ACC112 (cell line): ENCODE measurements at regions not wholly inside any gene's neighbourhood (a gene's known extent, or its start where the extent isn't known, plus 50 kb on each side); places are given as distances from the start of the nearest gene placed in this dataset.
"Not testable (repeated sequence)": the region's sequence is repeated elsewhere in the genome, so short reads cannot be mapped to it uniquely, and the experiment has no call there.

Experiments used
- H2AFZ ChIP-seq: fragments of 200-600 bp; sonication (generic); one replicate; pipeline ENCODE4 v1.6.0; 2017; ENCODE audit warnings: antibody characterized with exemption, low read length; ENCODE audit not compliant: unreplicated experiment
- H3K27ac ChIP-seq: fragments of 200-600 bp; sonication (generic); 2 replicates; pipeline ENCODE4 v1.5.1; 2014; ENCODE audit warnings: low read depth, mild to moderate bottlenecking, antibody characterized with exemption, low read length, moderate library complexity
- H3K27me3 ChIP-seq: fragments of 200-600 bp; sonication (generic); 2 replicates; pipeline ENCODE4 v1.6.1; 2014; ENCODE audit warnings: mild to moderate bottlenecking, antibody characterized with exemption, low read length, moderate library complexity, mixed read lengths; ENCODE audit not compliant: insufficient read depth
- H3K36me3 ChIP-seq: fragments of 200-600 bp; sonication (generic); 2 replicates; pipeline ENCODE4 v1.6.1; 2016; ENCODE audit warnings: mild to moderate bottlenecking, antibody characterized with exemption, low read length, moderate library complexity, mixed read lengths; ENCODE audit not compliant: insufficient read depth
- H3K4me1 ChIP-seq: fragments of 200-600 bp; sonication (generic); one replicate; pipeline ENCODE4 v1.6.1; 2016; ENCODE audit warnings: low read length, mixed read lengths; ENCODE audit not compliant: insufficient read depth, unreplicated experiment, control insufficient read depth
- H3K4me3 ChIP-seq: fragments of 200-600 bp; sonication (generic); 2 replicates; pipeline ENCODE4 v1.5.1; 2014; ENCODE audit warnings: mild to moderate bottlenecking, low read depth, low read length
- H3K79me2 ChIP-seq: fragments of 200-600 bp; sonication (generic); one replicate; pipeline ENCODE4 v1.6.0; 2016; ENCODE audit warnings: low read length; ENCODE audit not compliant: control insufficient read depth, unreplicated experiment, insufficient read depth

- H3K79me2 ChIP-seq = not testable (repeated sequence)
Observed at GRCh38 chr3:195970873-195971272, 62.5 kb upstream of the TNK2 start.

GRCh38 chr3:195969838-195970776, 61.8 kb upstream of the TNK2 start:
- H3K4me1 ChIP-seq, H3K27me3 ChIP-seq, H2AFZ ChIP-seq, H3K27ac ChIP-seq, H3K4me3 ChIP-seq, H3K79me2 ChIP-seq: not testable (repeated sequence)
- H3K36me3 ChIP-seq = peaks cover 15% of the 10 kb centered on the region

More at GRCh38 chr3:195970873-195971272, 62.5 kb upstream of the TNK2 start:
- peaks cover 17% of the 10 kb centered on the region for H3K36me3 ChIP-seq
- H3K27me3 ChIP-seq, H3K27ac ChIP-seq, H2AFZ ChIP-seq, H3K4me1 ChIP-seq, H3K4me3 ChIP-seq: not testable (repeated sequence)

- H3K36me3 ChIP-seq = peaks cover 15% of the 10 kb centered on the region
- not testable (repeated sequence) for H3K4me1 ChIP-seq, H3K4me3 ChIP-seq, H3K79me2 ChIP-seq, H2AFZ ChIP-seq, H3K27ac ChIP-seq, H3K27me3 ChIP-seq
Observed at GRCh38 chr3:195969341-195969740, 61.0 kb upstream of the TNK2 start.

GRCh38 chr3:195968104-195968503, 59.8 kb upstream of the TNK2 start:
- not testable (repeated sequence) for H3K4me3 ChIP-seq, H2AFZ ChIP-seq, H3K79me2 ChIP-seq, H3K27ac ChIP-seq, H3K27me3 ChIP-seq, H3K4me1 ChIP-seq
- peaks cover 15% of the 10 kb centered on the region for H3K36me3 ChIP-seq

- peaks cover 19% of the 10 kb centered on the region for H3K36me3 ChIP-seq
- not testable (repeated sequence) for H3K4me1 ChIP-seq, H2AFZ ChIP-seq, H3K27me3 ChIP-seq, H3K27ac ChIP-seq, H3K4me3 ChIP-seq, H3K79me2 ChIP-seq
Observed at GRCh38 chr3:195967387-195967720, 59.0 kb upstream of the TNK2 start.

GRCh38 chr3:195966563-195967386, 58.4 kb upstream of the TNK2 start:
- H3K27ac ChIP-seq, H3K4me3 ChIP-seq, H3K4me1 ChIP-seq, H2AFZ ChIP-seq, H3K79me2 ChIP-seq, H3K27me3 ChIP-seq: not testable (repeated sequence)
- peaks cover 20% of the 10 kb centered on the region for H3K36me3 ChIP-seq

GRCh38 chr3:195965217-195965616, 56.9 kb upstream of the TNK2 start:
- not testable (repeated sequence) for H2AFZ ChIP-seq, H3K79me2 ChIP-seq, H3K4me1 ChIP-seq, H3K27me3 ChIP-seq, H3K4me3 ChIP-seq, H3K36me3 ChIP-seq, H3K27ac ChIP-seq

- H3K27ac ChIP-seq, H3K36me3 ChIP-seq, H3K4me1 ChIP-seq, H3K27me3 ChIP-seq, H3K79me2 ChIP-seq, H2AFZ ChIP-seq, H3K4me3 ChIP-seq: not testable (repeated sequence)
Observed at GRCh38 chr3:195964318-195965107, 56.2 kb upstream of the TNK2 start.

GRCh38 chr3:195962222-195962621, 53.9 kb upstream of the TNK2 start:
- H3K79me2 ChIP-seq, H3K4me1 ChIP-seq, H3K4me3 ChIP-seq, H2AFZ ChIP-seq, H3K27ac ChIP-seq, H3K27me3 ChIP-seq: not testable (repeated sequence)
- peaks cover 12% of the 10 kb centered on the region for H3K36me3 ChIP-seq

- not testable (repeated sequence) for H3K4me3 ChIP-seq, H3K27ac ChIP-seq, H2AFZ ChIP-seq, H3K27me3 ChIP-seq, H3K4me1 ChIP-seq, H3K79me2 ChIP-seq
- H3K36me3 ChIP-seq = peaks cover 12% of the 10 kb centered on the region
Observed at GRCh38 chr3:195960971-195961775, 52.8 kb upstream of the TNK2 start.
